Astrocyte of the cerebellum (primary cell): ENCODE measurements at regions not wholly inside any gene's neighbourhood (a gene's known extent, or its start where the extent isn't known, plus 50 kb on each side); places are given as distances from the start of the nearest gene placed in this dataset.

ENCODE experiments used
- DNase-seq: peaks from one replicate; pipeline ENCODE4 v3.0.0-alpha.2; 2011; ENCODE audit warnings: low read depth
- H3K4me3 ChIP-seq: 2 replicates; pipeline ENCODE4 v1.5.1; 2011; ENCODE audit warnings: mild to moderate bottlenecking, low read depth, low read length, moderate library complexity
- CTCF ChIP-seq: IDR thresholded peaks from 2 replicates; pipeline ENCODE4 v1.5.1; 2012; ENCODE audit warnings: low read length, low read depth, moderate library complexity, mild to moderate bottlenecking; ENCODE audit errors: missing control alignments
- in situ Hi-C: cut with HindIII; loops from 2 replicates; pipeline ENCODE4 v1.10.0; 2017; ENCODE audit warnings: low sequenced_read_pairs

- no peak overlapping the region for H3K4me3 ChIP-seq
- in situ Hi-C loops: no loop called here
- no peak for TF ChIP-seq CTCF
- no peak for DNase-seq
These were observed 361.8 kb upstream of the ZNF507 start for GRCh38 chr19:31983647-31984046.

GRCh38 chr19:31985001-31985605, 360.3 kb upstream of the ZNF507 start:
- in situ Hi-C loops: no loop called here
- H3K4me3 ChIP-seq: no peak overlapping the region
- TF ChIP-seq CTCF: no peak
- DNase-seq: no peak

- in situ Hi-C loops: no loop called here
- TF ChIP-seq CTCF: no peak
- no peak overlapping the region for H3K4me3 ChIP-seq
- no peak for DNase-seq
These were observed 358.5 kb upstream of the ZNF507 start for GRCh38 chr19:31986951-31987350.

- no peak for DNase-seq
- H3K4me3 ChIP-seq: no peak overlapping the region
- no peak for TF ChIP-seq CTCF
- in situ Hi-C loops: no loop called here
These were observed 357.2 kb upstream of the ZNF507 start for GRCh38 chr19:31988256-31988655.

GRCh38 chr19:31991984-31992655, 353.3 kb upstream of the ZNF507 start:
- no peak for TF ChIP-seq CTCF
- H3K4me3 ChIP-seq: no peak overlapping the region
- DNase-seq: no peak
- in situ Hi-C loops: no loop called here

GRCh38 chr19:31992750-31993149, 352.7 kb upstream of the ZNF507 start:
- in situ Hi-C loops: no loop called here
- TF ChIP-seq CTCF: no peak
- no peak overlapping the region for H3K4me3 ChIP-seq
- DNase-seq: no peak
